ENCODE measurements at regions not wholly inside any gene's neighbourhood (a gene's known extent, or its start where the extent isn't known, plus 50 kb on each side); places are given as distances from the start of the nearest gene placed in this dataset.
"Not testable (repeated sequence)": the region's sequence is repeated elsewhere in the genome, so short reads cannot be mapped to it uniquely, and the experiment has no call there.

DNA sequence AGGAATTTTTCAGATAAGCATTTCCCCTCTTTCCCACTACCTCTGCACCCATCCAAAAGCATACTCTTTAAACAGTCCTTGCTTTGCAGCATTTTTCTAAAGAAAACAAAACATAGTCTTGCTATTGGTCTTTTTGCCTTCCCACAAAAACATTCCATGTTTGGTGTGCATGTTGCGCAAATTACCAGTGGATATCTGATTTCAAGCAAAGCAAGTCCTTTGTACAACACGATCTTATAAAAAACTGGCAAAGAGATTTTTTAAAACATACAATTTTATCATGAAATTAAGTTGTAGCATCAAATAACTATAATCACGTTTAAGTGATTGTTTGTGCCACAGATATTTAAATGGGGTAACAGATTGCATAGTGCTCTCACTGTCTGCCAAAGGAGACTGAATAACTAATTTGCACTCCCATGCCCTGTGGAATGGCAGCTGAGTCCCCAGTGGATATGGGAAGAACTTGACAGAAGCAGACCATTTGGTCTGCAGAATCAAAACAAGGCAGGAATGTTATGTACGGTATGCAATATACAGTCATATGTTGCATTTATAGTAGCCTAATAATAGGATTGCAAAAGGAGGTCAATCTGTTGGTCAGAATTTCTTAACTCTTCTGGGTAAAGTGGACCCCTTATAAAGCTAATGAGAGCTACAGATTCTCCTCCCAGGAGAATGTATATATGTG is 285.7 kb downstream of the TBC1D4 start:
- Mint-ChIP-seq H3K4me3 (no peak overlapping the region), H3K4me1 (ENCODE audit: low read depth) (no peaks in the 10 kb centered on the region), H3K36me3 (ENCODE audit: low read depth) (no peaks in the 10 kb centered on the region), H3K27ac (no peak overlapping the region), H3K27me3 (peaks cover 24% of the 10 kb centered on the region), H3K9me3 (no peaks in the 10 kb centered on the region)

- Mint-ChIP-seq H3K4me3 (no peak overlapping the region), H3K4me1 (ENCODE audit: low read depth) (no peaks in the 10 kb centered on the region), H3K9me3 (no peaks in the 10 kb centered on the region), H3K36me3 (ENCODE audit: low read depth) (no peaks in the 10 kb centered on the region), H3K27me3 (peaks cover 25% of the 10 kb centered on the region), H3K27ac (no peak overlapping the region)
These were observed 286.3 kb downstream of the TBC1D4 start for GRCh38 chr13:75195495-75196146.

GRCh38 chr13:75194717-75195462 is 287.1 kb downstream of the TBC1D4 start:
- Mint-ChIP-seq H3K4me3 (no peak overlapping the region), H3K9me3 (no peaks in the 10 kb centered on the region), H3K27ac (no peak overlapping the region), H3K27me3 (peaks cover 25% of the 10 kb centered on the region), H3K36me3 (ENCODE audit: low read depth) (no peaks in the 10 kb centered on the region), H3K4me1 (ENCODE audit: low read depth) (no peaks in the 10 kb centered on the region)

DNA sequence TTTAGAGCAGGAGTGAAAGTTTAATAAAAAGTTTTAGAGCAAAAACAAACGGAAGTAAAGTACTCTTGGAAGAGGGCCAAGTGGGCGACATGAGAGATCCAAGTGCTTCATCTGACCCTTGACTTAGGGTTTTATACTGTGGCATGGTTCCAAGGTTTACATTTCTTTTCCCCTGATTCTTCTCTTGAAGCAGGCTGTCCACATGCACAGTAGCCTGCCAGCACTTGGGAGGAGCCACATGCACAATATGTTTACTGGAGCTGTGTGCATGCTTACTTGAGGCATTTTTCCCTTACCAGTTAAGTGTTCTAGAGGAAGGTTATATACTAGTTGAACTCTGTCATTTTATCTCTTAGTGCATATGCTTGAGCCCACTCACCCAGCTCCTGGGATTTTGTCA is 295.6 kb downstream of the TBC1D4 start:
- Mint-ChIP-seq H3K36me3 (ENCODE audit: low read depth) (no peaks in the 10 kb centered on the region), H3K9me3 (peaks cover 20% of the 10 kb centered on the region), H3K4me3 (no peak overlapping the region), H3K27me3 (peaks cover 24% of the 10 kb centered on the region), H3K27ac (no peak overlapping the region), H3K4me1 (ENCODE audit: low read depth) (no peaks in the 10 kb centered on the region)

DNA sequence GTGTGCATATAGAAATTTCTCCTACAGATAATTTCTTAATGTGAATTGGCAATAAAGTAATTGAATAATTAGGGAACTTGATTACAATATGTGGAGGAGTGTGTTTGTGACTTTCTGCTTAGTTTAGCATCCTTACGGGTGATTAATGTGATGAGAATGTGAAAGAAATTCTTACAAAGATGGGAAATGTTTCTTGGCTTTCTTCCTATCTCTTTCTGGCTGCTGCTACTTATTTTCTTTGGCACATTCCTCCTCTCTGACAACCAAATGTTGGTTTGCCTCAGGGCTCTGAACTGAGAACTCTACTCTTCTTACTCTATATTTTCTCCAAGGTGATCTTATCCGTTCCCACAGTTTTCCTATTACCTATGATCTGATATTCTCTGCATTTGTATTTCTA is 300.1 kb downstream of the TBC1D4 start:
- no peaks in the 10 kb centered on the region for H3K36me3 Mint-ChIP-seq (ENCODE audit: low read depth)
- peaks cover 22% of the 10 kb centered on the region for H3K9me3 Mint-ChIP-seq
- no peak overlapping the region for H3K27ac Mint-ChIP-seq
- no peak overlapping the region for H3K4me3 Mint-ChIP-seq
- H3K27me3 Mint-ChIP-seq: peaks cover 28% of the 10 kb centered on the region
- H3K4me1 Mint-ChIP-seq (ENCODE audit: low read depth): no peaks in the 10 kb centered on the region

GRCh38 chr13:75180805-75181455 is 301.0 kb downstream of the TBC1D4 start:
- no peaks in the 10 kb centered on the region for H3K36me3 Mint-ChIP-seq (ENCODE audit: low read depth)
- H3K4me1 Mint-ChIP-seq (ENCODE audit: low read depth): no peaks in the 10 kb centered on the region
- peaks cover 28% of the 10 kb centered on the region for H3K27me3 Mint-ChIP-seq
- no peak overlapping the region for H3K27ac Mint-ChIP-seq
- no peak overlapping the region for H3K4me3 Mint-ChIP-seq
- H3K9me3 Mint-ChIP-seq: peaks cover 26% of the 10 kb centered on the region

- Mint-ChIP-seq H3K9me3 (peaks cover 15% of the 10 kb centered on the region), H3K4me1 (ENCODE audit: low read depth) (no peaks in the 10 kb centered on the region), H3K27ac (no peak overlapping the region), H3K36me3 (ENCODE audit: low read depth) (no peaks in the 10 kb centered on the region), H3K27me3 (peaks cover 14% of the 10 kb centered on the region), H3K4me3 (no peak overlapping the region)
These were observed 303.5 kb downstream of the TBC1D4 start for GRCh38 chr13:75178436-75178835.

DNA sequence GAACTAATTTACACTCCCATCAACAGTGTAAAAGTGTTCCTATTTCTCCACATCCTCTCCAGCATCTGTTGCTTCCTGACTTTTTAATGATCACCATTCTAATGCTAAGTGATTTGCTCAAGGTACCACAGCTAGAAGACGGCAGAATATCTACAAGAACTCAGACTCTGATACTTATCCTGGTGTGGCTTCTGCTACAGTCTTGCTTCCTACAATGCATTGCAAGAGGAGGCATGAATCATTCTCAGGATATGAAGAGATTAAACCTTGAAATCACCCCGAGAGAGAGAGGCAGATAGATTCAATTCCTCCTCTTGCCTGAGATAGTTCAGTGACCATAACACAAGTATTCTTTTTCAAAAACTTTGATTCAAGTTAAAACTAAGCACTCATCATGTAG is 306.4 kb downstream of the TBC1D4 start:
- Mint-ChIP-seq H3K27me3 (peaks cover 15% of the 10 kb centered on the region), H3K36me3 (ENCODE audit: low read depth) (no peaks in the 10 kb centered on the region), H3K27ac (no peak overlapping the region), H3K4me1 (ENCODE audit: low read depth) (no peaks in the 10 kb centered on the region), H3K4me3 (no peak overlapping the region), H3K9me3 (peaks cover 6% of the 10 kb centered on the region)

- not testable (repeated sequence) for H3K9me3 Mint-ChIP-seq; H3K4me3 Mint-ChIP-seq; H3K36me3 Mint-ChIP-seq (ENCODE audit: low read depth); H3K4me1 Mint-ChIP-seq (ENCODE audit: low read depth); H3K27ac Mint-ChIP-seq
- peaks cover 15% of the 10 kb centered on the region for H3K27me3 Mint-ChIP-seq
These were observed 306.9 kb downstream of the TBC1D4 start for GRCh38 chr13:75175097-75175496.

DNA sequence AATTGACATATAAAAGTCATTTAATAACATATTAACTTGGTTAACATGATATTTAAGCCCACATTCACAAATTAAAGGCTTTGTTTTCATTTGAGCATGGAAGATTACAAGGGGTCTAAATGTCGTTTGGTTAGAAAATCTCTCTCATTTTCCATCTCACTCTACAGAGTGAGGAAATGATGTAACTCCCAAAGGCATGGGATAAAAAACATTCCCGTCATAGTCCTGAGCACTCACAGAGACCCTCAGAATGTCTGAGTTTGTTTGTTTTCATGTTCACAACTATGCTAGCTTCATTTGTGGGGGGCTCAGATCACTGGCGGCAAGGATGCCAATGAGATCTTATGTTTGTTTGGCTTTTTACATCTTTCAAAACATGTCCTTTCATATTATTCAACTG is 307.5 kb downstream of the TBC1D4 start:
- H3K27me3 Mint-ChIP-seq: peaks cover 15% of the 10 kb centered on the region
- no peaks in the 10 kb centered on the region for H3K36me3 Mint-ChIP-seq (ENCODE audit: low read depth)

DNA sequence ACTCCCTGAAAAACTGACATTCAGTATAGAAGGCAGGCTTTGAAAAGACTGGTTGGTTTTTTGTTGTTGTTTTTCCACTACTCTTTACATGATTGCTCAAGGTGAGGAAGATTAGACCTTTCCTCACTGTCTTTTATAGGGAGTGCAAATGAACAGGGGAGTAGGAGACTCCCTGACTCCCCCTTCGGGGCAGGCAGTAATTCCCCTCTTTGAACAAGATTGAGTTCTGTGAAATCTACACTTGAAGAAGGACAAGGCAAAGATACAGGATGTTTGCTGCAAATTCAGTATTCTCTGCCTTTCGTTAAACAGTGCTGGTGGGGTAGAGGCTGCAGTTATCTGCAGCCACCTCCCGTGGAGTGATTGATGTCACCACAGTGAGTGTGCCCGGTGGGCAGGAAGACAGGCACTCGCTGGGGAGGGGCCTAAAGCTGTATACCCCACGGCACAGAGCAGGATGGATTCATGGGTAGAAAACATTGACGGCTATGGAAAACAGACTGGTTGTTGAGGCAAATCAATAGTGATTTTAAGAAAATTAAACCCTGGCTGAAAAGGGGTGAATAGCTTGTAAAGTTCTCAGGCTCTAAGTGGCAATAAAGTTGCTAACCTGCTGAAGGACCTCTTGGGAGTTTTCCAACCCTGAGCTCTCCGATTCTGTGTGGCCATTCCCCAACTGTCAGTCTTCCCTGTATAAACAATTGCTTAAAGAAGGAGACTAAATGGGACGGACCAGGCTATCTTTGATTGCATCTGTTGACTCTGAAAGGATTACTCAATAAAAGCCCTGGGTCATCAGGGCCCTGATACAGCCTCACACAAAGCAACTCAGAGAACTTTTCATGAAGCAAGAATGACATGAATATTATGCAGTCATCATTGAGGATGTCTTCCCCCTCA is 308.3 kb downstream of the TBC1D4 start:
- H3K9me3 Mint-ChIP-seq: peaks cover 6% of the 10 kb centered on the region
- H3K4me1 Mint-ChIP-seq (ENCODE audit: low read depth): no peaks in the 10 kb centered on the region
- peaks cover 8% of the 10 kb centered on the region for H3K27me3 Mint-ChIP-seq
- no peak overlapping the region for H3K4me3 Mint-ChIP-seq
- H3K36me3 Mint-ChIP-seq (ENCODE audit: low read depth): no peaks in the 10 kb centered on the region
- no peak overlapping the region for H3K27ac Mint-ChIP-seq

More for the DNA sequence above, 307.5 kb downstream of the TBC1D4 start:
- H3K4me1 Mint-ChIP-seq (ENCODE audit: low read depth): no peaks in the 10 kb centered on the region
- no peak overlapping the region for H3K27ac Mint-ChIP-seq
- peaks cover 6% of the 10 kb centered on the region for H3K9me3 Mint-ChIP-seq
- H3K4me3 Mint-ChIP-seq: no peak overlapping the region

DNA sequence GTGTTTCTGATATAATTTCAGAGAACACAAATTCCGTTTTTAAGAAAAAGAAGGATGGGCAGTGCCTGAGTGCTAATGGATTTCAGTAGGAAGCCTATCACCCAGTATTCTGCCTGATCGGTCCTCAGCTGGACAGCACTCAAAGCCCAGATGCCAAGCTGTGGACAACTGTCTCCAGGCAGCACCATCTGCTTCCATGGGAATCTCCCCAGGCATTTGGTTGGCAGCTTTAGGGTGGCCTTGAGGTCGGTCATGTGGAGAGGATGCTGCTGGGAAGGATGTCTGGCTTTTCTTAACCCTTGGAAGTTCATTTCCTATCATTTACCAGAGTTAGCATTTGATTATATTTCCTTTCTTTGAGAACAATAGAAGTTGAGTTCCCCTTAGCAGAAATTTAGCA is 311.7 kb downstream of the TBC1D4 start:
- Mint-ChIP-seq H3K9me3 (no peaks in the 10 kb centered on the region), H3K4me1 (ENCODE audit: low read depth) (no peaks in the 10 kb centered on the region), H3K27ac (no peak overlapping the region), H3K27me3 (peaks cover 3% of the 10 kb centered on the region), H3K4me3 (no peak overlapping the region), H3K36me3 (ENCODE audit: low read depth) (no peaks in the 10 kb centered on the region)

DNA sequence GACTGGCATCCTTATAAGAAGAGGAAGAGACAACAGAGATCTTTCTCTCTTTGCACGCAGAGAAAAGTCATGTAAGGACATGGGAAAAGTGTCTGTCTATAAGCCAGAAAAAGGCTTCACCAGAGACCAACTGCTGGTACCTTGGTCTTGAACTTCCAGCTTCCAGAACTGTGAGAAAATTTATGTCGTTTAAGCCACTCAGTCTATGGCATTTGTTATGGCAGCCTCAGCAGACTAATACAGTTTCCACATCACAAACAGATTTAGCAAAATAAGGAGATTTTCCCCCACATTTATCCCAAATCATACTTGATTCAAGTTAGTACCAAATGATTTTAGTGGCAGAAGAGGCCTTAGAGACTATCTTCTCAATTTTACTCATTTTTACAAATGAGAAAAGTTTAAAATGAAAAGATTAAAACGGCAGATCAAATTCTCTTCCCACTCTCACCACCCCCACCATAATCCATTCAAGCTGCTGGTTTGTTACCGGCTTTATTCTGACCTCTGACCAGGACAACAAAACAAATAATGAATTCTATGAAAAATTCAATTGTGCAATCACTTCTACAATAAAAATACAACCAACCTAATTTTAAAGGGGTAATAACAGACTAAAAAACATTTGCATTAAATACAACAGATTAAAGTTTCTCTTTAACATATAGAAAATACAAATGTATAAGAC is 316.3 kb downstream of the TBC1D4 start:
- Mint-ChIP-seq H3K9me3 (no peaks in the 10 kb centered on the region), H3K4me1 (ENCODE audit: low read depth) (no peaks in the 10 kb centered on the region), H3K27me3 (peaks cover 2% of the 10 kb centered on the region), H3K27ac (no peak overlapping the region), H3K36me3 (ENCODE audit: low read depth) (no peaks in the 10 kb centered on the region), H3K4me3 (no peak overlapping the region)

GRCh38 chr13:75161804-75162203 is 320.2 kb downstream of the TBC1D4 start:
- peaks cover 14% of the 10 kb centered on the region for H3K27me3 Mint-ChIP-seq
- H3K36me3 Mint-ChIP-seq (ENCODE audit: low read depth): no peaks in the 10 kb centered on the region
- no peaks in the 10 kb centered on the region for H3K4me1 Mint-ChIP-seq (ENCODE audit: low read depth)
- no peaks in the 10 kb centered on the region for H3K9me3 Mint-ChIP-seq
- no peak overlapping the region for H3K27ac Mint-ChIP-seq
- no peak overlapping the region for H3K4me3 Mint-ChIP-seq
